ENCODE measurements at regions not wholly inside any gene's neighbourhood (a gene's known extent, or its start where the extent isn't known, plus 50 kb on each side); places are given as distances from the start of the nearest gene placed in this dataset.

- ATAC-seq: no peak
- TF ChIP-seq, protein P1, sequence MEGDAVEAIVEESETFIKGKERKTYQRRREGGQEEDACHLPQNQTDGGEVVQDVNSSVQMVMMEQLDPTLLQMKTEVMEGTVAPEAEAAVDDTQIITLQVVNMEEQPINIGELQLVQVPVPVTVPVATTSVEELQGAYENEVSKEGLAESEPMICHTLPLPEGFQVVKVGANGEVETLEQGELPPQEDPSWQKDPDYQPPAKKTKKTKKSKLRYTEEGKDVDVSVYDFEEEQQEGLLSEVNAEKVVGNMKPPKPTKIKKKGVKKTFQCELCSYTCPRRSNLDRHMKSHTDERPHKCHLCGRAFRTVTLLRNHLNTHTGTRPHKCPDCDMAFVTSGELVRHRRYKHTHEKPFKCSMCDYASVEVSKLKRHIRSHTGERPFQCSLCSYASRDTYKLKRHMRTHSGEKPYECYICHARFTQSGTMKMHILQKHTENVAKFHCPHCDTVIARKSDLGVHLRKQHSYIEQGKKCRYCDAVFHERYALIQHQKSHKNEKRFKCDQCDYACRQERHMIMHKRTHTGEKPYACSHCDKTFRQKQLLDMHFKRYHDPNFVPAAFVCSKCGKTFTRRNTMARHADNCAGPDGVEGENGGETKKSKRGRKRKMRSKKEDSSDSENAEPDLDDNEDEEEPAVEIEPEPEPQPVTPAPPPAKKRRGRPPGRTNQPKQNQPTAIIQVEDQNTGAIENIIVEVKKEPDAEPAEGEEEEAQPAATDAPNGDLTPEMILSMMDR (IDR thresholded peaks at IDR 0.05): no peak
- Mint-ChIP-seq H3K4me1 (peaks cover 0 to 10% of the 10 kb centered on the region in 2 donors), H3K27ac (no peak overlapping the region), H3K9me3 (no peaks in the 10 kb centered on the region), H3K36me3 (no peaks in the 10 kb centered on the region), H3K4me3 (no peak overlapping the region), H3K27me3 (ENCODE audit: low read depth in 2 of 2) (no peaks in the 10 kb centered on the region)
- Histone ChIP-seq H3K27ac (ENCODE audit: low read length) (no peak overlapping the region), H3K9me3 (ENCODE audit: control insufficient read depth, insufficient read depth, low read length) (no peaks in the 10 kb centered on the region), H3K4me3 (ENCODE audit: low read length) (no peak overlapping the region), H3K27me3 (ENCODE audit: control insufficient read depth, insufficient read depth, low read length) (no peaks in the 10 kb centered on the region), H3K4me1 (ENCODE audit: control insufficient read depth, insufficient read depth, low read length) (no peaks in the 10 kb centered on the region), H3K36me3 (ENCODE audit: control insufficient read depth, insufficient read depth, low read length) (peaks cover 2% of the 10 kb centered on the region)
- DNase-seq: no peak
- intact Hi-C loops (cut with micrococcal nuclease): no loop called here
- 96% methylated on average over 9 of the region's 9 CpGs for WGBS (ENCODE audit: insufficient coverage)
Observed at GRCh38 chr10:28201410-28202400, 101.2 kb downstream of the MPP7 start.

GRCh38 chr10:28200775-28201174, 102.1 kb downstream of the MPP7 start:
- Histone ChIP-seq H3K9me3 (ENCODE audit: control insufficient read depth, insufficient read depth, low read length) (no peaks in the 10 kb centered on the region), H3K36me3 (ENCODE audit: control insufficient read depth, insufficient read depth, low read length) (peaks cover 2% of the 10 kb centered on the region), H3K27me3 (ENCODE audit: control insufficient read depth, insufficient read depth, low read length) (no peaks in the 10 kb centered on the region), H3K27ac (ENCODE audit: low read length) (no peak overlapping the region), H3K4me3 (ENCODE audit: low read length) (no peak overlapping the region), H3K4me1 (ENCODE audit: control insufficient read depth, insufficient read depth, low read length) (no peaks in the 10 kb centered on the region)
- no peaks in the 10 kb centered on the region for H3K9me3 Mint-ChIP-seq
- DNase-seq (no peak), ATAC-seq (no peak)
- no CpG with 5 or more reads among the region's 1 CpG for WGBS (ENCODE audit: insufficient coverage)
- H3K4me1 Mint-ChIP-seq: peaks cover 0 to 13% of the 10 kb centered on the region in 2 donors
- no peak overlapping the region for H3K27ac Mint-ChIP-seq
- H3K4me3 Mint-ChIP-seq: no peak overlapping the region
- TF ChIP-seq, protein P1 (IDR thresholded peaks at IDR 0.05): no peak
- intact Hi-C loops (cut with micrococcal nuclease): no loop called here
- no peaks in the 10 kb centered on the region for H3K27me3 Mint-ChIP-seq (ENCODE audit: low read depth in 2 of 2)
- no peaks in the 10 kb centered on the region for H3K36me3 Mint-ChIP-seq

- Mint-ChIP-seq H3K36me3 (no peaks in the 10 kb centered on the region), H3K9me3 (no peaks in the 10 kb centered on the region), H3K4me1 (peaks cover 0 to 6% of the 10 kb centered on the region in 2 donors), H3K4me3 (no peak overlapping the region), H3K27me3 (ENCODE audit: low read depth in 2 of 2) (no peaks in the 10 kb centered on the region), H3K27ac (no peak overlapping the region)
- no peak for ATAC-seq
- intact Hi-C loops (cut with micrococcal nuclease): no loop called here
- H3K4me1 ChIP-seq (ENCODE audit: control insufficient read depth, insufficient read depth, low read length): no peaks in the 10 kb centered on the region
- 92% methylated on average over 6 of the region's 7 CpGs for WGBS (ENCODE audit: insufficient coverage)
- no peak for DNase-seq
- H3K9me3 ChIP-seq (ENCODE audit: control insufficient read depth, insufficient read depth, low read length): no peaks in the 10 kb centered on the region
- no peak overlapping the region for H3K4me3 ChIP-seq (ENCODE audit: low read length)
- TF ChIP-seq, protein P1 (IDR thresholded peaks at IDR 0.05): no peak
- no peaks in the 10 kb centered on the region for H3K27me3 ChIP-seq (ENCODE audit: control insufficient read depth, insufficient read depth, low read length)
- peaks cover 2% of the 10 kb centered on the region for H3K36me3 ChIP-seq (ENCODE audit: control insufficient read depth, insufficient read depth, low read length)
- no peak overlapping the region for H3K27ac ChIP-seq (ENCODE audit: low read length)
Observed at GRCh38 chr10:28199941-28200340, 102.9 kb downstream of the MPP7 start.

All from natural killer cell (primary cell).